Activated CD8-positive, alpha-beta memory T cell treated with anti-CD3 and anti-CD28 coated beads, Interleukin-2, amount 50 U/mL, for 48 hours (primary cell): ENCODE measurements at regions not wholly inside any gene's neighbourhood (a gene's known extent, or its start where the extent isn't known, plus 50 kb on each side); places are given as distances from the start of the nearest gene placed in this dataset.
A peak's percentile ranks its signal among the peaks of the same experiment; 100 is the strongest.

ENCODE experiments used
- DNase-seq: peaks from one replicate; pipeline ENCODE4 v3.0.0-alpha.2; 2020

DNA sequence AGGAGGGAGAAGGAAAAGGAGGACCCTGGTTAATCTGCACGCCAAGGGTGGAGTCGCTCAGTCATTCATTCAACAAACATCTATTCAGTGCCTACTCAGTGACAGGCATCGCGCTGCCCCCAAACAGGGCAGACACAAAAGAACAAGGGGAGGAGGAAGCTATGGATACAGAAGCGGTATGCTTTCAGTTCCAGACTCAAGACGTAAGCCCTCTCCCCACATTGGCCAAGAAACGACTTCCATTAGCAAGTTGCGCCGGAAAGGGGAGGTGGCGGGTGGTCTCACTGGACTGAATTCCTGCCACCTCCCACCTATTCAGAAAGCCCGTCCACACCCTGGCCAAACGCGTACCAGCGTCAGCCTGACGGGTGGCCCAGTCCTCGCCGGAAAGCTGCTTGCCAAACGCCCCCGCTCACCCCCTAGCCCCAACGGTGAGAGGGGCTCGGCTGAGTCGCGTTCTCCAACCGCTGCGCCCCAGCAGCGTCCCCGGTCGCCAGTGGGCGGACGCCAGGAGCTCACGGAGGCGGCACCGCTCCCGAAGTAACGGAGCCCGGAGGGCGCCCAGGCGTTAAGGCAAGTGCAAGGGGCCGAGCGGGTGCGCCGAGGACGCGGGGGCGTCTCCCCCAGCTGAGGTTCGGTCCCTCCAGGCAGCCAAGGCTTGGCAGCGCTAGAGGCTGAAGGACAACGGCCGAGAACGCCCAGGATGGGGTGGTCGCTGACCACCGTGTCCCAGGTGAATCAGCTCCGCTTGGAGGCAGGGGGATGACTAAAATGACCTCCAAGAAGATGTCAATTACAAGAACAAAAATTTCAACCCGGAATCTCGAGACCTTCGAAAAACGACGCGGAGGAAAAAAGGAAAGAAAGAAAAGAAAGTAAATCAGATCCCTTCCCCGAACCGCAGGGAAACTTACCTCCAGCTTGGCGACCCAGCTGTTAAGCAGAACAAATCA lies 470.7 kb downstream of the SOX9 start:
- DNase-seq: peak; percentile 58

GRCh38 chr17:72592242-72592966 lies 471.6 kb downstream of the SOX9 start:
- DNase-seq: peak; percentile 81

GRCh38 chr17:72592967-72593325 lies 472.1 kb downstream of the SOX9 start:
- DNase-seq: no peak

DNA sequence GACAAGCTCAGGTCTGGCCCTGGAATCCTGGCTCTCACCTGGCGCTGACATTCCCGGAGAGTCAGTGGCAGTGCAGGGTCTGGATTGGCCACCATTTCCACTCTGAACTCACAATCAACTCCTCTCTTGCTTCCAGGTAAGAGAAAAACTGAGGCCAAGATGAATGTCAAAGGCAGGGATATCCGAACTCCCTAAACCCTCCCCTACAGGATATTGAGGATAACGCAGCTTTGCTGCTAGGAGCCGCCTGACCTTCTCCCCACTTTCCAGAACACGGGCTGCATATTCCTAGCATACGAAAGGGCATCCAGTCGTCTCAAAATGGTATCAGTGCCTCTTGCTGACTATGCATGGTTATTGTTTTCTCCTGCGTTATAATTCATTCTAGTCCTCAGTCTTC lies 473.4 kb downstream of the SOX9 start:
- DNase-seq: no peak
